PC-9 (cell line): ENCODE measurements at regions not wholly inside any gene's neighbourhood (a gene's known extent, or its start where the extent isn't known, plus 50 kb on each side); places are given as distances from the start of the nearest gene placed in this dataset.

Experiments
- CTCF ChIP-seq: fragments of 200-600 bp; sonication (generic); conservative IDR thresholded peaks from 2 replicates; pipeline ENCODE4 v1.6.1; 2017; ENCODE audit warnings: mixed run types, antibody characterized with exemption, mild to moderate bottlenecking, moderate library complexity
- EZH2 ChIP-seq: fragments of 200-600 bp; sonication (generic); IDR thresholded peaks from 2 replicates; pipeline ENCODE4 v1.8.0; 2017; ENCODE audit warnings: antibody characterized with exemption, low read depth

- no peak for TF ChIP-seq CTCF
- no peak for TF ChIP-seq EZH2
Measured at GRCh38 chr1:218836264-218836663, 337.4 kb upstream of the LYPLAL1 start.
